B cell (primary cell): ENCODE measurements at regions not wholly inside any gene's neighbourhood (a gene's known extent, or its start where the extent isn't known, plus 50 kb on each side); places are given as distances from the start of the nearest gene placed in this dataset.

Source experiments
- EZH2 ChIP-seq: IDR thresholded peaks from 2 replicates; pipeline ENCODE4 v1.6.1; 2012; ENCODE audit warnings: borderline replicate concordance, low read depth, mild to moderate bottlenecking, moderate library complexity, low read length; ENCODE audit not compliant: insufficient read depth, poor library complexity, severe bottlenecking
- TF ChIP-seq, protein P1 (sequence below): fragments of 200-600 bp; IDR thresholded peaks from one replicate; pipeline ENCODE4 v1.8.0; 2022; ENCODE audit warnings: antibody characterized with exemption, mild to moderate bottlenecking

DNA sequence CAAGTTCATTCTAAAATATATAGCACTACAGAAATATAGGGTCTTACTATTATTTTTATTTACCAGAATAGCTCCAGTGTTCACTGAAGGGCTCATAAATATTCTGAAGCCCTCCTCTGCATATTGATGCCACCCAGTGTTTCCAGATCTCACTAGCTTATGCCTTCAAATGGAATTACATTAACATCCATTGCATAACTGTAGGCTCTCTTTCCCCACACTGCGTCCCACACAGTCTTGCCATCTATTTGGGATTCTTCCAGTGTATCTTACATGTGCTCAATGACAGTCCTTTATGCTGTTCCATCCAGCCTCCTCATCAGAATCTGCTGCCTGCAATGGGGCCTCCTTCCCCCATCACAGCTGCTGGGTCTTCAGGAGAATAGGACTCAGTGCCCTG lies 137.2 kb downstream of the CYSLTR2 start:
- TF ChIP-seq, protein P1, sequence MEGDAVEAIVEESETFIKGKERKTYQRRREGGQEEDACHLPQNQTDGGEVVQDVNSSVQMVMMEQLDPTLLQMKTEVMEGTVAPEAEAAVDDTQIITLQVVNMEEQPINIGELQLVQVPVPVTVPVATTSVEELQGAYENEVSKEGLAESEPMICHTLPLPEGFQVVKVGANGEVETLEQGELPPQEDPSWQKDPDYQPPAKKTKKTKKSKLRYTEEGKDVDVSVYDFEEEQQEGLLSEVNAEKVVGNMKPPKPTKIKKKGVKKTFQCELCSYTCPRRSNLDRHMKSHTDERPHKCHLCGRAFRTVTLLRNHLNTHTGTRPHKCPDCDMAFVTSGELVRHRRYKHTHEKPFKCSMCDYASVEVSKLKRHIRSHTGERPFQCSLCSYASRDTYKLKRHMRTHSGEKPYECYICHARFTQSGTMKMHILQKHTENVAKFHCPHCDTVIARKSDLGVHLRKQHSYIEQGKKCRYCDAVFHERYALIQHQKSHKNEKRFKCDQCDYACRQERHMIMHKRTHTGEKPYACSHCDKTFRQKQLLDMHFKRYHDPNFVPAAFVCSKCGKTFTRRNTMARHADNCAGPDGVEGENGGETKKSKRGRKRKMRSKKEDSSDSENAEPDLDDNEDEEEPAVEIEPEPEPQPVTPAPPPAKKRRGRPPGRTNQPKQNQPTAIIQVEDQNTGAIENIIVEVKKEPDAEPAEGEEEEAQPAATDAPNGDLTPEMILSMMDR: no peak
- no peak for TF ChIP-seq EZH2
